GM12878 (cell line): ENCODE measurements at regions not wholly inside any gene's neighbourhood (a gene's known extent, or its start where the extent isn't known, plus 50 kb on each side); places are given as distances from the start of the nearest gene placed in this dataset.

Source experiments
- ATAC-seq: fragments of 200-7000 bp; cut with Tn5 transposase; 3 replicates; pipeline ENCODE4 v1.9.1; 2020; ENCODE audit warnings: mild to moderate bottlenecking, moderate library complexity
- BruUV-seq: library from RNA; stranded (reverse); fragments of 400-500 nt; replicated peaks from 2 replicates; lab custom pipeline; 2021; lab: Mats Ljungman, UMichigan
- CTCF ChIA-PET: fragments of 300-600 bp; sonication (Branson Sonifier 250); formaldehyde crosslinking; extraction: SDS; loops from one replicate; lab custom pipeline; 2021; ENCODE audit warnings: inconsistent platforms; lab: Yijun Ruan, JAX
- POLR2A ChIA-PET: fragments of 350-600 bp; formaldehyde crosslinking; extraction: SDS; loops from one replicate; lab custom pipeline; 2021; ENCODE audit warnings: inconsistent platforms; lab: Charles Lee
- RAD21 ChIA-PET: fragments of 300-600 bp; sonication (Branson Sonifier 250); formaldehyde crosslinking; loops from one replicate; lab custom pipeline; 2023; ENCODE audit warnings: antibody characterized with exemption; ENCODE audit not compliant: unreplicated experiment; lab: Charles Lee
- SMC1A ChIA-PET: fragments of 300-600 bp; sonication (Branson Sonifier 250); formaldehyde crosslinking; loops from one replicate; lab custom pipeline; 2023; ENCODE audit not compliant: unreplicated experiment, uncharacterized antibody; lab: Charles Lee
- DNase-seq: peaks from one replicate; pipeline ENCODE4 v3.0.0-alpha.2; 2011; ENCODE audit warnings: low read depth, low spot score
- FAIRE-seq: peaks from 3 replicates; lab custom pipeline; 2011; peaks lifted over from hg19 to GRCh38; lab: Jason Lieb, UNC
- H2AFZ ChIP-seq: 2 replicates; pipeline ENCODE4 v1.6.0; 2011; ENCODE audit warnings: low read depth, low read length, control low read depth; ENCODE audit not compliant: control insufficient read depth
- H3K27ac ChIP-seq: 2 replicates; pipeline ENCODE4 v1.5.1; 2011; ENCODE audit warnings: control low read depth; ENCODE audit not compliant: control insufficient read depth, insufficient read depth
- H3K27me3 ChIP-seq, 2 experiments: replicated peaks in 1 of 2; 2 replicates each; pipeline versions ENCODE4 v1.6.0 to v1.6.1; 2011; ENCODE audit warnings: low read length in 1 of 2; ENCODE audit not compliant: control insufficient read depth in 2 of 2, insufficient read depth in 2 of 2
- H3K36me3 ChIP-seq, 2 experiments: 2 replicates each; pipeline ENCODE4 v1.5.1; 2011; ENCODE audit warnings: low read length in 1 of 2; ENCODE audit not compliant: control insufficient read depth in 2 of 2, insufficient read depth in 2 of 2
- H3K4me1 ChIP-seq: 2 replicates; pipeline ENCODE4 v1.6.1; 2011; ENCODE audit warnings: mild to moderate bottlenecking, low read length, moderate library complexity, mixed read lengths; ENCODE audit not compliant: control insufficient read depth, insufficient read depth
- H3K4me2 ChIP-seq: 2 replicates; pipeline ENCODE4 v1.6.0; 2011; ENCODE audit warnings: control low read depth; ENCODE audit not compliant: control insufficient read depth, insufficient read depth
- H3K4me3 ChIP-seq: fragments of 200-600 bp; sonication (generic); 2 replicates; pipeline ENCODE4 v1.5.1; 2016
- H3K79me2 ChIP-seq: 2 replicates; pipeline ENCODE4 v1.6.0; 2011; ENCODE audit warnings: low read length; ENCODE audit not compliant: control insufficient read depth, insufficient read depth
- H3K9ac ChIP-seq: 2 replicates; pipeline ENCODE4 v1.8.0; 2011; ENCODE audit warnings: low read length, control low read depth, mixed read lengths; ENCODE audit not compliant: control insufficient read depth, insufficient read depth
- H3K9me3 ChIP-seq: replicated peaks from 3 replicates; pipeline ENCODE4 v1.5.1; 2011; ENCODE audit warnings: mild to moderate bottlenecking, low read length; ENCODE audit not compliant: control insufficient read depth, insufficient read depth
- H4K20me1 ChIP-seq: 2 replicates; pipeline ENCODE4 v1.6.0; 2011; ENCODE audit not compliant: control insufficient read depth, insufficient read depth
- BACH1 ChIP-seq: fragments of 450-650 bp; IDR thresholded peaks from 2 replicates; pipeline ENCODE4 v1.6.1; 2017; ENCODE audit warnings: mild to moderate bottlenecking, borderline replicate concordance
- MXI1 ChIP-seq: fragments of 150-350 bp; IDR thresholded peaks from 2 replicates; pipeline ENCODE4 v1.6.1; 2011; ENCODE audit warnings: low read depth, mild to moderate bottlenecking, inconsistent platforms, low read length, improper control_type of control experiment
- MYB ChIP-seq: fragments of 150-350 bp; IDR thresholded peaks from 2 replicates; pipeline ENCODE4 v1.6.1; 2014; ENCODE audit warnings: mild to moderate bottlenecking, low read depth, low read length, borderline replicate concordance
- NBN ChIP-seq: fragments of 450-650 bp; IDR thresholded peaks from 2 replicates; pipeline ENCODE4 v1.6.1; 2016
- NFYB ChIP-seq: IDR thresholded peaks from 2 replicates; pipeline ENCODE4 v1.6.1; 2011; ENCODE audit warnings: low read depth, mild to moderate bottlenecking, low read length, improper control_type of control experiment, moderate library complexity; ENCODE audit not compliant: insufficient read depth
- NR2C1 ChIP-seq: fragments of 450-650 bp; IDR thresholded peaks from 2 replicates; pipeline ENCODE4 v1.6.1; 2017; ENCODE audit warnings: antibody characterized with exemption, mild to moderate bottlenecking, moderate library complexity
- NR2F1 ChIP-seq: fragments of 450-650 bp; conservative IDR thresholded peaks from 2 replicates; pipeline ENCODE4 v1.6.1; 2017; ENCODE audit warnings: mild to moderate bottlenecking
- RAD21 ChIP-seq: IDR thresholded peaks from 2 replicates; pipeline ENCODE4 v1.6.1; 2011; ENCODE audit warnings: mild to moderate bottlenecking, low read depth, low read length, moderate library complexity; ENCODE audit not compliant: insufficient read depth
- ZNF217 ChIP-seq: fragments of 450-650 bp; IDR thresholded peaks from 2 replicates; pipeline ENCODE4 v1.6.1; 2017; ENCODE audit warnings: antibody characterized with exemption, mild to moderate bottlenecking
- ZNF687 ChIP-seq: fragments of 450-650 bp; IDR thresholded peaks from 2 replicates; pipeline ENCODE4 v1.6.1; 2017; ENCODE audit warnings: mild to moderate bottlenecking, moderate library complexity
- WGBS: methylation state at CpG from one replicate; pipeline ENCODE4 v1.1.6; 2016; ENCODE audit warnings: low lambda C conversion rate; ENCODE audit not compliant: insufficient replicate concordance, insufficient coverage; ENCODE audit errors: missing lambda C conversion rate; 5-methylcytosine and 5-hydroxymethylcytosine counted together
- in situ Hi-C: fragments of 300-500 bp; cut with MboI; formaldehyde crosslinking; loops from 9 replicates; pipeline ENCODE4 v1.14.3; 2018; ENCODE audit warnings: mixed read lengths
- intact Hi-C: fragments of 100-400 bp; cut with micrococcal nuclease; formaldehyde crosslinking; loops from one replicate; pipeline ENCODE4 v1.14.2; 2022; ENCODE audit not compliant: unreplicated experiment
- TF ChIP-seq, protein P1 (sequence below): fragments of 450-650 bp; IDR thresholded peaks from 2 replicates; pipeline ENCODE4 v1.6.1; 2017; ENCODE audit warnings: mild to moderate bottlenecking, moderate library complexity

DNA sequence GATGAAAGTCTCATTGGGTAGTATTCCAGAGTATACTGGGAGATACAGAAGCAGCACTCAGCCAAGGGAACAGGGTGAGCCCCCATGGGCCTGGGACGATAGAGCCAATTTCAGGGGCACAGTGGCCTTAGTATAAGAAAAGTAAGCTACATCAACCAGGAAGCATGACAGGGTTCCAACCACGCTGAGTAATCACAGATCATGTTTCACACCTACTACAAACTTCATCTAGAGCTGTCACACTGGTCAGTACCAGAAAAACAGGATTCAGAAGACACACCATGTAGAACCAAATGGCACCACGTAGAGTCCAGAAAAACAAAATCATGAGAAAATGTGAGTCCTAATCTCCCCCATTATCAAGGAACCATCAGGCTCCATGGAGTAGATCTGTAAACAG, 1292.4 kb upstream of the MIR17HG start:
- ChIA-PET POLR2A (no interaction called here), RAD21 (no interaction called here), SMC1A (interaction anchor here (1.6 kb wide), 1 partner anchor 10 kb away, joined by 5 read pairs; no protein-coding TSS in a partner anchor), CTCF (no interaction called here)
- Histone ChIP-seq H3K9ac (no peak overlapping the region), H3K36me3 (no peaks in the 10 kb centered on the region), H3K4me3 (no peak overlapping the region), H3K27me3 (no peaks in the 10 kb centered on the region), H3K9me3 (no peaks in the 10 kb centered on the region), H2AFZ (no peak overlapping the region), H3K79me2 (no peaks in the 10 kb centered on the region)
- DNase-seq (no peak), FAIRE-seq (no peak)
- 0% methylated on average over 3 of the region's 3 CpGs for WGBS
- intact Hi-C loops (no loop called here), in situ Hi-C loops (no loop called here)
- no TSS peak for BruUV-seq
- TF ChIP-seq BACH1 (no peak), NFYB (no peak), NR2C1 (no peak), MXI1 (no peak), MYB (no peak), NBN (no peak), RAD21 (no peak), ZNF217 (no peak), ZNF687 (no peak), NR2F1 (no peak)
- TF ChIP-seq, protein P1, sequence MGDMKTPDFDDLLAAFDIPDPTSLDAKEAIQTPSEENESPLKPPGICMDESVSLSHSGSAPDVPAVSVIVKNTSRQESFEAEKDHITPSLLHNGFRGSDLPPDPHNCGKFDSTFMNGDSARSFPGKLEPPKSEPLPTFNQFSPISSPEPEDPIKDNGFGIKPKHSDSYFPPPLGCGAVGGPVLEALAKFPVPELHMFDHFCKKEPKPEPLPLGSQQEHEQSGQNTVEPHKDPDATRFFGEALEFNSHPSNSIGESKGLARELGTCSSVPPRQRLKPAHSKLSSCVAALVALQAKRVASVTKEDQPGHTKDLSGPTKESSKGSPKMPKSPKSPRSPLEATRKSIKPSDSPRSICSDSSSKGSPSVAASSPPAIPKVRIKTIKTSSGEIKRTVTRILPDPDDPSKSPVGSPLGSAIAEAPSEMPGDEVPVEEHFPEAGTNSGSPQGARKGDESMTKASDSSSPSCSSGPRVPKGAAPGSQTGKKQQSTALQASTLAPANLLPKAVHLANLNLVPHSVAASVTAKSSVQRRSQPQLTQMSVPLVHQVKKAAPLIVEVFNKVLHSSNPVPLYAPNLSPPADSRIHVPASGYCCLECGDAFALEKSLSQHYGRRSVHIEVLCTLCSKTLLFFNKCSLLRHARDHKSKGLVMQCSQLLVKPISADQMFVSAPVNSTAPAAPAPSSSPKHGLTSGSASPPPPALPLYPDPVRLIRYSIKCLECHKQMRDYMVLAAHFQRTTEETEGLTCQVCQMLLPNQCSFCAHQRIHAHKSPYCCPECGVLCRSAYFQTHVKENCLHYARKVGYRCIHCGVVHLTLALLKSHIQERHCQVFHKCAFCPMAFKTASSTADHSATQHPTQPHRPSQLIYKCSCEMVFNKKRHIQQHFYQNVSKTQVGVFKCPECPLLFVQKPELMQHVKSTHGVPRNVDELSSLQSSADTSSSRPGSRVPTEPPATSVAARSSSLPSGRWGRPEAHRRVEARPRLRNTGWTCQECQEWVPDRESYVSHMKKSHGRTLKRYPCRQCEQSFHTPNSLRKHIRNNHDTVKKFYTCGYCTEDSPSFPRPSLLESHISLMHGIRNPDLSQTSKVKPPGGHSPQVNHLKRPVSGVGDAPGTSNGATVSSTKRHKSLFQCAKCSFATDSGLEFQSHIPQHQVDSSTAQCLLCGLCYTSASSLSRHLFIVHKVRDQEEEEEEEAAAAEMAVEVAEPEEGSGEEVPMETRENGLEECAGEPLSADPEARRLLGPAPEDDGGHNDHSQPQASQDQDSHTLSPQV: no peak
- TF ChIP-seq, all 136 proteins: peak for 0
- Histone ChIP-seq H3K27ac (no peak overlapping the region), H3K4me2 (no peak overlapping the region), H3K4me1 (no peaks in the 10 kb centered on the region), H4K20me1 (no peaks in the 10 kb centered on the region)
- ATAC-seq: no peak; the same call in 2 of the 3 replicates
